ENCODE measurements at regions not wholly inside any gene's neighbourhood (a gene's known extent, or its start where the extent isn't known, plus 50 kb on each side); places are given as distances from the start of the nearest gene placed in this dataset.

DNA sequence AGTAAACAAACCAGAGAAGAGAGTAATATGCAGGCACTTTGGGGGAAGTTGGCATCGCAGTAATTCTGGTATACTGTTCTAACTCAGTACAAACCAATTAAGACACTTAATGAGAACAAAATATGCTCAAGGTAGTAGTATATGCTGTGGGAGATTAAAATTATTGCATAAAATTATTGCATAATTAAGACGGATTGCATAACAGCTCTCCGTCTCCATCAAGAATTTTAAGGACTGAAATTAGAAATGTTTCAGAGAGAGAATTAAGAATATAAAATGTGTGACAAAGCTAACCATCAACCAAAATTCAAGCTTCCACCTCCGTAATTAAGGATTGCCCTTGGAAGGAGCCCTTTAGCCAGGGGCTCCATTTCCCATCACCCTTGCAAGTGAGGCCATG is 428.5 kb downstream of the ETS1 start:
- TF ChIP-seq POLR2A (IDR thresholded peaks at IDR 0.05; ENCODE audit: low read depth, low read length) (no peak), POLR2AphosphoS5 (IDR thresholded peaks at IDR 0.05; ENCODE audit: low read depth, low read length) (no peak), TAF1 (IDR thresholded peaks at IDR 0.05; ENCODE audit: low read depth, low read length) (no peak), POU2F2 (IDR thresholded peaks at IDR 0.05; ENCODE audit: low read depth, low read length) (no peak), PAX5 (IDR thresholded peaks at IDR 0.05; ENCODE audit: insufficient read depth, low read length, severe bottlenecking) (no peak), SPI1 (IDR thresholded peaks at IDR 0.05; ENCODE audit: low read depth, low read length) (no peak)

Measured in GM12891 (cell line).